ENCODE measurements at regions not wholly inside any gene's neighbourhood (a gene's known extent, or its start where the extent isn't known, plus 50 kb on each side); places are given as distances from the start of the nearest gene placed in this dataset.

DNA sequence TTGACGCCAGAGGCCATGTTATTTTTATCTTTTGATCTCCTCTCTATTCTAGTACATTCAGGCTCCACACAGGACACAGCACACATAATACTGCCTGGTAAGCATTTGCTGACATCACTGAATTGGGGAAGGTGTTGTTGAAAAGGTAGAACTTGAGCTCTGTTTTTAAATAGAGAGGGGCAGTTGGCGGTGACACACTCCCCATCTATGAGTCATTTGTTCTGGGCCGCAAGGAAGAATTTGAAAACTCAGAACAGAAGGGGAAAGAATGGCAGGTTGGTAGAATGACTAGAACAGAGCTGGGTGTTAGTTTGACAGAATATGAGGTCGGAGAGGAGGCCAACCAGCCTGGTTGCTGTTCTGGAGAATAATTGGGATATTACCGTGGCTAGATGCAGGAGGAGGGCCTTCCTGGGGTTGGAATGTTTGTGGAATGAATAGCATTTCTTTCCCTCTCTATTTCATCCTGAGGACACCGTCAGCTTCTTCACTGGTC lies 52.1 kb upstream of the ERRFI1 start:
- DNase-seq: no peak

GRCh38 chr1:8077602-8078001 lies 51.5 kb upstream of the ERRFI1 start:
- DNase-seq: no peak

DNA sequence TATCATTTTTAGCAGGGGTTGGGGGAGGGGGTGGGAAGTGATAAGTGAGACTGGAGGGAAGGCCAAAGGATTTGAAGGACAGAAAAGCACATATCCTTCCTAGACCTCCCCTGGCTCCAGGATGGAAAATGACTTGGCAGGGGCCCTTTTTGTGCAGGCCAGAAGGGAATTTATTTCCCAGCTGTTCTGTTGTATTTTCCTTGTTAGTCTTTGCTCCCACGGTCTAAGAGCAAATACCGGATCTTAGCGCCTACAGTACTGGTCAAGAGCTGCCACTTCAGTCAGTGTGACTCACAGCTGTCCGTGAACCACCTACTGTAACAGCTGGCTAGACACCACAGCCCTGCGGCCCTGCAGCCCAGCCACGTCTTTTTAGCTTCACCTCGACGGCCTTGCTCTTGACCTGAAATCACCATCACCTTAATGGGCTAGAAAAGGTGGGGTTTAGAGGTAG lies 51.0 kb upstream of the ERRFI1 start:
- DNase-seq: no peak

DNA sequence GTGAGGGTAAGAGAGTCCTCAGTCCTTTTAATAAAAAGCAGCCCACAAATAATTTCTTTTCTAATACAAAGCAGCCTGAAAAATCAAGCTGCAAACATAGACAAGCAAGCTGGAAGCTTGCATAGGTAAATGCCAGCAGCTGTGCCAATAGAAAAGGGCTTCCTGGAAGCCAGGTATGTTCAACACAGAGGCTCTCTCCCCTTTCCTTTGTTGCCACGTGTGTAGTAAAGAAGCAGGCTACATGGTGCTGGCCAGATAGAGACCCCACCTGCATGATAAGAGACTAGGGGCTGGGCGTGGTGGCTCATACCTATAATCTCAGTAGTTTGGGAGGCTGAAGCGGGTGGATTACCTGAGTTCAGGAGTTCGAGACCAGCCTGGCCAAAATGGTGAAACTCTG lies 50.1 kb upstream of the ERRFI1 start:
- no peak for DNase-seq
